ENCODE measurements at regions not wholly inside any gene's neighbourhood (a gene's known extent, or its start where the extent isn't known, plus 50 kb on each side); places are given as distances from the start of the nearest gene placed in this dataset.

- TF ChIP-seq, protein P1, sequence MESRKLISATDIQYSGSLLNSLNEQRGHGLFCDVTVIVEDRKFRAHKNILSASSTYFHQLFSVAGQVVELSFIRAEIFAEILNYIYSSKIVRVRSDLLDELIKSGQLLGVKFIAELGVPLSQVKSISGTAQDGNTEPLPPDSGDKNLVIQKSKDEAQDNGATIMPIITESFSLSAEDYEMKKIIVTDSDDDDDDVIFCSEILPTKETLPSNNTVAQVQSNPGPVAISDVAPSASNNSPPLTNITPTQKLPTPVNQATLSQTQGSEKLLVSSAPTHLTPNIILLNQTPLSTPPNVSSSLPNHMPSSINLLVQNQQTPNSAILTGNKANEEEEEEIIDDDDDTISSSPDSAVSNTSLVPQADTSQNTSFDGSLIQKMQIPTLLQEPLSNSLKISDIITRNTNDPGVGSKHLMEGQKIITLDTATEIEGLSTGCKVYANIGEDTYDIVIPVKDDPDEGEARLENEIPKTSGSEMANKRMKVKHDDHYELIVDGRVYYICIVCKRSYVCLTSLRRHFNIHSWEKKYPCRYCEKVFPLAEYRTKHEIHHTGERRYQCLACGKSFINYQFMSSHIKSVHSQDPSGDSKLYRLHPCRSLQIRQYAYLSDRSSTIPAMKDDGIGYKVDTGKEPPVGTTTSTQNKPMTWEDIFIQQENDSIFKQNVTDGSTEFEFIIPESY (IDR thresholded peaks at IDR 0.05): no peak
- TF ChIP-seq CTCF (IDR thresholded peaks at IDR 0.05; ENCODE audit: low read depth, low read length, missing input control) (no peak), SP1 (IDR thresholded peaks at IDR 0.05) (no peak), ATF3 (IDR thresholded peaks at IDR 0.05) (no peak), REST (IDR thresholded peaks at IDR 0.05) (no peak), HNF4A (conservative IDR thresholded peaks at IDR 0.05) (no peak), YY1 (IDR thresholded peaks at IDR 0.05) (no peak), TAF1 (conservative IDR thresholded peaks at IDR 0.05) (no peak), RAD21 (IDR thresholded peaks at IDR 0.05) (no peak), GABPA (IDR thresholded peaks at IDR 0.05 in 1 of 2, conservative IDR thresholded peaks at IDR 0.05 in 1 of 2) (no peak), NR2F2 (IDR thresholded peaks at IDR 0.05) (no peak), FOXA1 (IDR thresholded peaks at IDR 0.05) (no peak), MAX (IDR thresholded peaks at IDR 0.05) (no peak), EGR1 (IDR thresholded peaks at IDR 0.05; ENCODE audit: low read depth in 2 of 2) (no peak)
These were observed 96.4 kb upstream of the ALDH1A1 start for GRCh38 chr9:73049280-73049679.

All from liver (tissue), 3 donors.